ENCODE measurements at regions not wholly inside any gene's neighbourhood (a gene's known extent, or its start where the extent isn't known, plus 50 kb on each side); places are given as distances from the start of the nearest gene placed in this dataset.

GRCh38 chr7:18421297-18422002 is 74.1 kb upstream of the HDAC9 start:
- H3K27me3 ChIP-seq (ENCODE audit: insufficient read depth, low read length) = no peaks in the 10 kb centered on the region
- no peaks in the 10 kb centered on the region for H3K4me1 ChIP-seq (ENCODE audit: control insufficient read depth in 1 of 2, insufficient read depth in 2 of 2, low read length in 2 of 2)
- no peaks in the 10 kb centered on the region for H3K36me3 ChIP-seq (ENCODE audit: control insufficient read depth in 1 of 2, insufficient read depth in 2 of 2, low read length in 2 of 2)
- H3K9ac ChIP-seq (ENCODE audit: low read length) = no peak overlapping the region
- intact Hi-C loops (cut with micrococcal nuclease) = no loop called here
- H3K4me2 ChIP-seq (ENCODE audit: low read length) = no peak overlapping the region
- H3K4me3 ChIP-seq (replicated peaks in 1 of 2; ENCODE audit: low read depth in 1 of 2, low read length in 2 of 2) = no peak overlapping the region
- no peaks in the 10 kb centered on the region for H3K9me2 ChIP-seq (ENCODE audit: insufficient read depth)
- DNase-seq (ENCODE audit: low read depth, low spot score) (no peak), ATAC-seq (no peak)
- TF ChIP-seq CBX3 (IDR thresholded peaks at IDR 0.05; ENCODE audit: low read depth) (no peak), POLR2A (IDR thresholded peaks at IDR 0.05; ENCODE audit: borderline replicate concordance, extremely low read depth, insufficient read depth, insufficient read length) (no peak), SRF (IDR thresholded peaks at IDR 0.05; ENCODE audit: low read depth) (no peak), ELF1 (IDR thresholded peaks at IDR 0.05; ENCODE audit: borderline replicate concordance, low read depth) (no peak), ATF3 (IDR thresholded peaks at IDR 0.05) (no peak), YY1 (IDR thresholded peaks at IDR 0.05; ENCODE audit: extremely low read depth, insufficient replicate concordance, low read depth, low read length) (no peak), EGR1 (IDR thresholded peaks at IDR 0.05; ENCODE audit: low read depth) (no peak), TCF7L2 (IDR thresholded peaks at IDR 0.05; ENCODE audit: borderline replicate concordance, extremely low read depth, insufficient read depth, insufficient read length) (no peak), REST (IDR thresholded peaks at IDR 0.05; ENCODE audit: low read depth) (no peak), POLR2AphosphoS5 (IDR thresholded peaks at IDR 0.05; ENCODE audit: low read depth, low read length) (no peak), CEBPB (IDR thresholded peaks at IDR 0.05; ENCODE audit: low read depth) (no peak), ZNF274 (IDR thresholded peaks at IDR 0.05; ENCODE audit: low read depth, low read length) (no peak), ZBTB33 (IDR thresholded peaks at IDR 0.05; ENCODE audit: extremely low read depth, insufficient replicate concordance, low read length) (no peak), JUND (IDR thresholded peaks at IDR 0.05) (no peak), CTCF (IDR thresholded peaks at IDR 0.05 in 2 of 3, conservative IDR thresholded peaks at IDR 0.05 in 1 of 3; ENCODE audit: borderline replicate concordance in 1 of 3, insufficient read depth in 1 of 3, low read depth in 2 of 3, low read length in 2 of 3) (no peak), RAD21 (IDR thresholded peaks at IDR 0.05; ENCODE audit: low read depth) (no peak), SIN3A (IDR thresholded peaks at IDR 0.05; ENCODE audit: low read depth) (no peak), MAX (IDR thresholded peaks at IDR 0.05) (no peak), ZFX (IDR thresholded peaks at IDR 0.05) (no peak)
- no peaks in the 10 kb centered on the region for H4K20me1 ChIP-seq (ENCODE audit: insufficient read depth)
- BruUV-seq (replicated peaks) = no TSS peak
- ChIA-PET CTCF (no interaction called here), RAD21 (ENCODE audit: low non-redundant PET in 1 of 2, low total read pairs in 2 of 2, uncharacterized antibody in 2 of 2, unreplicated experiment in 2 of 2) (no interaction called here), POLR2A (no interaction called here)
- no peaks in the 10 kb centered on the region for H3K79me2 ChIP-seq (ENCODE audit: insufficient read depth, low read length)
- no peaks in the 10 kb centered on the region for H3K9me3 ChIP-seq (ENCODE audit: control insufficient read depth in 1 of 2, insufficient read depth in 1 of 2, low read depth in 1 of 2, low read length in 2 of 2)
- H2AFZ ChIP-seq (ENCODE audit: low read depth, low read length, poor library complexity, severe bottlenecking) = no peak overlapping the region
- H3K27ac ChIP-seq (ENCODE audit: low read depth, low read length) = no peak overlapping the region
